ENCODE measurements at regions not wholly inside any gene's neighbourhood (a gene's known extent, or its start where the extent isn't known, plus 50 kb on each side); places are given as distances from the start of the nearest gene placed in this dataset.

- TF ChIP-seq CTCF (conservative IDR thresholded peaks at IDR 0.05) (no peak), ZFX (IDR thresholded peaks at IDR 0.05) (no peak)
These were observed 549.9 kb upstream of the LRATD1 start for GRCh38 chr2:14082640-14083039.

All from C4-2B (cell line).